RWPE2 (cell line): ENCODE measurements at regions not wholly inside any gene's neighbourhood (a gene's known extent, or its start where the extent isn't known, plus 50 kb on each side); places are given as distances from the start of the nearest gene placed in this dataset.

ENCODE experiments used
- ATAC-seq: fragments of 200-7000 bp; cut with Tn5 transposase; 3 replicates; pipeline ENCODE4 v1.9.1; 2021; ENCODE audit warnings: low read depth
- DNase-seq: peaks from one replicate; pipeline ENCODE4 v3.0.0-alpha.2; 2020; ENCODE audit warnings: low spot score
- H3K27ac ChIP-seq: fragments of 450-650 bp; 2 replicates; pipeline ENCODE4 v1.5.1; 2017; ENCODE audit warnings: mild to moderate bottlenecking; ENCODE audit not compliant: poor library complexity, severe bottlenecking
- H3K27me3 ChIP-seq: fragments of 250-450 bp; sonication (Bioruptor Pico); 2 replicates; pipeline ENCODE4 v1.5.1; 2021; ENCODE audit warnings: mild to moderate bottlenecking, moderate library complexity; ENCODE audit not compliant: insufficient read depth, poor library complexity, severe bottlenecking
- H3K36me3 ChIP-seq: fragments of 250-450 bp; sonication (Bioruptor Pico); 2 replicates; pipeline ENCODE4 v1.5.1; 2020; ENCODE audit warnings: low read depth, mild to moderate bottlenecking, moderate library complexity
- H3K4me1 ChIP-seq: fragments of 250-450 bp; sonication (Bioruptor Pico); 2 replicates; pipeline ENCODE4 v1.5.1; 2021; ENCODE audit warnings: mild to moderate bottlenecking, moderate library complexity; ENCODE audit not compliant: insufficient read depth, poor library complexity, severe bottlenecking
- H3K4me3 ChIP-seq: fragments of 250-450 bp; sonication (Bioruptor Pico); 2 replicates; pipeline ENCODE4 v1.5.1; 2021; ENCODE audit warnings: mild to moderate bottlenecking, moderate library complexity; ENCODE audit not compliant: severe bottlenecking
- H3K9me3 ChIP-seq: fragments of 250-450 bp; sonication (Bioruptor Pico); 2 replicates; pipeline ENCODE4 v1.5.1; 2021; ENCODE audit warnings: mild to moderate bottlenecking, moderate library complexity; ENCODE audit not compliant: severe bottlenecking
- CTCF ChIP-seq: fragments of 450-650 bp; IDR thresholded peaks from one replicate; pipeline ENCODE4 v1.5.1; 2017; ENCODE audit warnings: mild to moderate bottlenecking, moderate library complexity; ENCODE audit not compliant: poor library complexity, severe bottlenecking

- ATAC-seq (no peak), DNase-seq (no peak)
- Histone ChIP-seq H3K27ac (no peak overlapping the region), H3K4me1 (no peaks in the 10 kb centered on the region), H3K36me3 (no peaks in the 10 kb centered on the region), H3K9me3 (no peaks in the 10 kb centered on the region), H3K4me3 (no peak overlapping the region), H3K27me3 (no peaks in the 10 kb centered on the region)
- TF ChIP-seq CTCF, result no peak
These were observed 91.1 kb upstream of the NXPH2 start for GRCh38 chr2:138871312-138871711.

- no peaks in the 10 kb centered on the region for H3K27me3 ChIP-seq
- H3K27ac ChIP-seq, result no peak overlapping the region
- no peak overlapping the region for H3K4me3 ChIP-seq
- TF ChIP-seq CTCF, result no peak
- H3K4me1 ChIP-seq, result no peaks in the 10 kb centered on the region
- ATAC-seq (no peak), DNase-seq (no peak)
- no peaks in the 10 kb centered on the region for H3K36me3 ChIP-seq
- H3K9me3 ChIP-seq, result no peaks in the 10 kb centered on the region
These were observed 87.2 kb upstream of the NXPH2 start for GRCh38 chr2:138867341-138867740.

- Histone ChIP-seq H3K9me3 (no peaks in the 10 kb centered on the region), H3K36me3 (no peaks in the 10 kb centered on the region), H3K27me3 (no peaks in the 10 kb centered on the region), H3K4me1 (no peaks in the 10 kb centered on the region), H3K27ac (no peak overlapping the region), H3K4me3 (no peak overlapping the region)
- ATAC-seq (no peak), DNase-seq (no peak)
- TF ChIP-seq CTCF, result no peak
These were observed 86.6 kb upstream of the NXPH2 start for GRCh38 chr2:138866797-138867196.

GRCh38 chr2:138853761-138854160, 73.6 kb upstream of the NXPH2 start:
- Histone ChIP-seq H3K27me3 (no peaks in the 10 kb centered on the region), H3K27ac (no peak overlapping the region), H3K36me3 (no peaks in the 10 kb centered on the region), H3K9me3 (no peaks in the 10 kb centered on the region), H3K4me3 (no peak overlapping the region), H3K4me1 (no peaks in the 10 kb centered on the region)
- no peak for TF ChIP-seq CTCF
- DNase-seq (no peak), ATAC-seq (no peak)

- no peaks in the 10 kb centered on the region for H3K36me3 ChIP-seq
- H3K9me3 ChIP-seq, result no peaks in the 10 kb centered on the region
- DNase-seq (no peak), ATAC-seq (no peak)
- H3K27me3 ChIP-seq, result no peaks in the 10 kb centered on the region
- H3K4me3 ChIP-seq, result no peak overlapping the region
- H3K4me1 ChIP-seq, result no peaks in the 10 kb centered on the region
- no peak for TF ChIP-seq CTCF
- no peak overlapping the region for H3K27ac ChIP-seq
These were observed 73.1 kb upstream of the NXPH2 start for GRCh38 chr2:138853296-138853695.
